GM18502 (cell line): ENCODE measurements at regions not wholly inside any gene's neighbourhood (a gene's known extent, or its start where the extent isn't known, plus 50 kb on each side); places are given as distances from the start of the nearest gene placed in this dataset.
A peak's percentile ranks its signal among the peaks of the same experiment; 100 is the strongest.
"Not testable (repeated sequence)": the region's sequence is repeated elsewhere in the genome, so short reads cannot be mapped to it uniquely, and the experiment has no call there.

ENCODE experiments used
- ATAC-seq: cut with Tn5 transposase; IDR thresholded peaks from one replicate; pipeline ENCODE4 v1.9.1; 2021; ENCODE audit warnings: mild to moderate bottlenecking; ENCODE audit not compliant: unreplicated experiment, poor library complexity

DNA sequence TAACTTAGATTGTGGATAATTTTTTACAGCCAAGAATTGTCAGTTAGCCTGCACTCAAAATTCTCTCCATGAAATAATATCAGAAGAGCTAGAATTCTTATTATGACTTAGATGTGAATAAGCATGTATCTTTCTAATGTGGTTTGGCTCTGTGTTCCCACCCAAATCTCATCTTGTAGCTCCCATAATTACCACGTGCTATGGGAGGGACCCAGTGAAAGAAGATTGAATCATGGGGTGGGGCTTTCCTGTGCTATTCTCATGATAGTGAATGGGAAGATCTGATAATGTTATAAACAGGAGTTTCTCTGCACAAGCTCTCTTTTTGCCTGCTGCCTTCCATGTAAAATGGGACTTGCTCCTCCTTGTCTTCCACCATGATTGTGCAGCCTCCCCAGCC is 176.8 kb downstream of the MAT2B start:
- ATAC-seq, result no peak

DNA sequence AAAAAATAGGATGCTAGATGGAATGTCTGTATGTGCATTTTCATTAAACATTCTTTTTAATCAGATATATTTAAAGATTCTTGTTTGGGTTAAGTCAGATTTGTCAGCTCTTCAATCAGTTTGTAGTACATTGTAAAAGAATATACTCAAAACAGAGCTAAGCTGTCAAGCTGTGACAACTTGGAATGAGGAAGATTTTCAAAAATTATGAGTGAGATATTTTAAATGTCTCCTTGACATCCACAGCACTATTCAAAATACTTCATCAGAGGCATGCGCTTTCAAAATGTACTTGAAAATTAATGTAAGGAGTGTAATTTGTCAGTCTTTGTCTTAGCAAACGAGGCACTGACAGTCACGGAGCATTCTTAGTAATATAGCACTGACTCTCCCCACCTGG is 182.0 kb downstream of the MAT2B start:
- no peak for ATAC-seq

DNA sequence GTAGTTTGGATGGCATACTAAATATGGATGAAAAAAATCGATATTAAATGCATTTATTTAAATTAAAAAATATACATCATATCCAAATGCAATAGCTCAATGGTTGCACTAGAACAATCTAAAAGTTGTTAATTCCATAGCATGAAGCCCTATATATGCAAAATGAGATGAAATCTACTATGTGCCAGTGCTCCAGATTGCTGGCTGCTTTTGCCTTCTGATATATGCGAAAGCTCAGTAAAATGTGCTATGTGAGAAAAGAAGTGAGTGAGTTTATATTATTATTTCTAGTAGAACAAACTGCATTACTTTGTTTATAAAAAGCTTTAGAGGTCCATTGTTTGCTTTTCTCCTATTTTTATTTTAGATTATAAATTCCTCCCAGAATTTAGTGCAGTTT is 186.7 kb downstream of the MAT2B start:
- no peak for ATAC-seq

DNA sequence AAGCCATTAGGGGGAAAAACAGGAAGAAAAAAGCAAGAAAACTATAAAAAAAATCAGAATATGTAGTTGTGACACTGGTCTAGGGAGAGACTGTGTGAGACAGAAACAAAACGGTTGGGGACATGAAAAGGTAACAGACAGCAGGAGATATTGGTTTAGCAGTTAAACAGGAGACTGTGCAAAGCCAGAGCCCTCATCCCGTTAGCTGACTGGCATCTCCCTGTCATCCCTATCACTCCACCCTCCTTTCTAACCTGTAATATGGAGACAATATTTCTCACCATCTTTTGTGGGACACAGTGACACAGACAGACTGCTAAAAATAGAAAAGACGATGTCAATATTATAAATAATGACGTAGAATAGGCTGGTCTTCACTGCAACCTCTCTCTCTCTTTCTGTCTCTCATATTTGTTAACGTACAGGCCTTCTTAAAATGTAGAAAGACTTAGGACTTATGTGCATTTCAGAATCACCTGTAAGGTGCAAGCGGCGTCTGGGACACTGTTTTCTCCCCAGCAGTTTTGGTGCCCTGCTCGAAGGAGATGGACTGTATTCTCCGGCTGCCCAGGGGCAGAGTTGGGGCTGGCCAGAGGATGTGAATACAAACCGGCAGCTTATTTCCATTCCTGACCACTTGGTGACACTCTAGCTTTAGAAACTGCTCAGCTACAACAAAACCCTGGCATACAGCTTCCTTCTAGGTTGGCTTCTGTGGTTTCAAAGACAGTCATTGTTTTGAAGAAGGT is 190.6 kb downstream of the MAT2B start:
- peak; percentile 96 for ATAC-seq

DNA sequence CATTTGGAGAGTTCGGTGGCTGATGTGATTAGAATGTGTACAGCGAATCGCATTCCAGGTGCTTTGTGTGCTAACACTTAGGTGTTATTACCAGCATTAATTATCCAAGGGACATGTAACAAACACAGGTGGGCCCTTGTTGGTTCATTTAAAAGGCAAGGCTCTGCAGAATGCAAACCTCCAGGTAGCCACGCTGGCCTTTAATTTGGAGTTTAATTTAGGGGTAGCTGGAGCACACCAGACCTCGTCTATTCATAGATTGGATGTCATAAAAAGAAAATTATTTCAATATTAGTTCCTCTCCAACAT is 191.1 kb downstream of the MAT2B start:
- ATAC-seq, result no peak

DNA sequence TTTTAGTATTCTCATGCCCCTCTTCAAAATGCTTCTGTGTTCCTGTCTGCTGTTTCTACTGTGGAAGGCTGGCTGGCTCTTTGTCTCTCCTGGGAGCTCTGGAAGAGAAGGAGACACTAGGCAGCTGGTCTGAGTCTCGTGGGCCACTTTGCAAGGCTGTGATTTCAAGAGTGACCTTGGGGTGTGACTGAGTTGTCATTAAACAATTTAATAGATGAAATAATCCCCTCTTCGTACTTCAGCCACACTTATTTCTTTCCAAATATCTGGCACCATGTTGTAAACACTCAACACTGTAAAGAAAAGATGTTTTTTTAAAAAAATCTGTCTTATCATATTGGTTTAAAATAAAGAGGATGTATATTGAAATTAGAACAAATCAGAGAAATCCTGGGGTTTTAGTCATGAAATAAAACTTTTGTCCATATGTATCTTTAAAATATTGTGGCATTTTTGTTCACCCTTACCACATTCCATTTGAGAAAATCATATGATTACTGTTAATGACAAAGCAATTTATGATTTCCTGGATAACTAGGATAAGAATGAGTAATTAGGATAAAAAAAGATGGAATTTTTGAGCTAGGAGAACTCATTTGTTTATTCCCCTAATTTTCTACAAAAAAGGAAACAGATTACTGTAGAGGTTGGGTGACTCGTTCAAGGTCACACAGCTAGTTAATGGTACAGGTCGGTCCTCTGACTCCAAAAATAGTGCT is 200.8 kb downstream of the MAT2B start:
- no peak for ATAC-seq

DNA sequence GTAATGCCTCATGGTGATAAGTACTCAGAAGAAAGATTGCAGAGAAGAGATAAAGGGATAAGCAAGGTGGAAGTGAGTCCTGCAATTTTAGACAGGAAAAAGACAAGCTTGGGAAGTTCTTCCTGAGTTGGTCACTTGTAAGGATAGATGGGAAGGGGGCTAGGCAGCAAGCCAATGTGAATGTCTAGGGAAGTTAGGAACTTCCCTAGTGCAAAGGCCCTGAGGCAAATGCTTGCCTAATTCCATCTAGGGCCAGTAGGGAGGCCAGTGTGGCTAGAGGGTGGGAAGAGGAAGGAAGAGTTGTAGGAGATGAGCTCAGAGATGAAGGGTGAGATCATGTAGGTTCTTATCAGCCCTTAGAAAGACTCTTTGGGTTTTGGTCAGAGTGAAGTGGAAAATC is 206.6 kb downstream of the MAT2B start:
- no peak for ATAC-seq

DNA sequence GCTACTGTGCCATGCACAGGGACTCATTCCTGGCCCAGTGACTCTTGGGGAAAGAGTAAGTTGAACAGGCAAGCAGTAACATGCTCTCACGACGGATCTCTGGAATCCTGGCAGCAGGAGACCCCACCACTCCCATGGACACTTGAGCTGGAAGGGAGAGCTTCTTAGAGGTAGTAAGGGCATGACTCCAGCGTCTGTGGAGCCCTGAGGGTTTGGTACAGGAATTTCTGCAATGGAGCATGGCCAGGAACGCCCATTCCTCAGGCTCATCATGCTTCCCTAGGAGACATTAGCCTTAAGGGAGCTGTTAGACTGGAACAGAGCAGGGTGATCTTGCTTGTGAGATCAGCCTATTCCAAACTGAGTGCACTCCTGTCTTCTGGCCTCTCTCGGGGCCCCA is 212.9 kb downstream of the MAT2B start:
- no peak for ATAC-seq

DNA sequence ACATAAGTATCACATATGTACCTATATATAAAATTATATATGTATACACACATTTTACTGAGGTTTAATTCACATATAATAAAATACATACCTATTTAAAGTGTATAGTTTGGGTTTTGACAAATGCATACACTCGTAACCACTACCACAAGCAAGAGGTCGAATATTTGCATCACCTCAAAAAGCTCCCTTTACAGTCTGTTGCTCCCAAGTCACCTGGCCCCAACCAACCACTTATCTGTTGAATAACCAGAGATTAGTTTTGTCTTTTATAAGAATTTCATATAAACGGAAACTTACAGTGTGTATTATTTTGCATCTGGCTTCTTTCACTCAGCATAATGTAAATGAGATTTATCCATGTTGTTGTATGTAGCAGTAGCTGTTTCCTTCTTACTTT is 218.9 kb downstream of the MAT2B start:
- no peak for ATAC-seq

DNA sequence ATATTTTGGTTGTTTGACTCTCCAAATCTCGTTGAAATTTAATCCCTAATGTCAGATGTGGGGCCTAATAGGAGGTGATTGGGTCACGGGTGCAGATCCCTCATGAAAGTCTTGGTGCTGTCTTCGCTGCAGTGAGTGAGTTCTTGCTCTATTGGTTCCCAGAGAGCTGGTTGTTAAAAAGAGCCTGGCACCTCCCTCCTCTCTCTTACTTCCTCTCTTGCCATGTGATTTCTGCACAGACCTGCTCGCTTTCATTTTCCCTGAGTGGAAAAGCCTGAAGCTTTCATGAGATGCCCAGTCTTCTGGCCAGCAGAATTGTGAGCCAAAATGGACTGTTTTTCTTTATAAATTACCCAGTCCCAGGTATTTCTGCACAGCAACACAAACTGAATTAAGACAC is 221.6 kb downstream of the MAT2B start:
- peak; percentile 77 for ATAC-seq

DNA sequence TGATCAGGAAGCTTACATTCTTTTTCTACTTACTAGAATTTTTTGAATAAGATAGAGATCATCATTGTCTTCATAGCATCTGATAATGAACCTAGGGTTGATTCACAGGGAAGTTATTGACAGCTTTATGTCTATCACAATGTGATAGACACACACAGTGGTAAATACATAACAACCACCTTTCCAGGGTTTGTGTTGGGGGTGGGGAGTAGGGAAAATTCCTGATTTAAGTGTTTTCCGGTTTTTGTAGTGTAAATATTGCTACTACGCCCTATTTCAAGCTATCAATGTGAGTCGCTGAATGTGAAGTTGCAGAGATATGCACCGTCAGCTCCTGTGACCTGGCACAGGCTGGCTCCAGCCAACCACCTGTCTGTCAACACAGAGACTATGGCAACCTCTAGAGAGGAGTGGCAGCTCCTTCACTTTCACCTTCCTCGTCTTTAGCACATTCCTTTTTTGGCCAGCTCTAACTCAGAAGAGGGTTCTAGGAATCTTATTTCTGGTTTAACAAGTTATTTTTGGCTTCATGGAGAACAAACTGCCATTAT is 224.9 kb downstream of the MAT2B start:
- no peak for ATAC-seq

DNA sequence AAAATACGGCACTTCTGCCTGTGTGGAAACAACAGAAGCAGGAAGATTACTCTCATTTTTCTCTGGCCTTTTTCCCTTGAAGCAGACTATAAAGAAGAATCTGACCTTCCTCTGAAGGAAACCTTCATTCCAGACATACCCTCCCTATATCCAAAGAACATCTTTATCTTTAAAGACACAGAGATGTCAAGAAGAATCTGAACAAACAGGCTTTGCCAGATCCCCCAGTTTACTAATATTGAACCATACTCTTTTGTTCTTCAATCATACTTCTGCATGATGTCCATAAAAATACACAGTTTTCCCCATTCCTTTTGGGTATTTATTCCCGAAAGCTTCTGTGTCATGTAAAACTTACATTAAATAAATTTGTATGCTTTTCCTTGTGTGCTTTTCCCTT is 225.8 kb downstream of the MAT2B start:
- no peak for ATAC-seq

DNA sequence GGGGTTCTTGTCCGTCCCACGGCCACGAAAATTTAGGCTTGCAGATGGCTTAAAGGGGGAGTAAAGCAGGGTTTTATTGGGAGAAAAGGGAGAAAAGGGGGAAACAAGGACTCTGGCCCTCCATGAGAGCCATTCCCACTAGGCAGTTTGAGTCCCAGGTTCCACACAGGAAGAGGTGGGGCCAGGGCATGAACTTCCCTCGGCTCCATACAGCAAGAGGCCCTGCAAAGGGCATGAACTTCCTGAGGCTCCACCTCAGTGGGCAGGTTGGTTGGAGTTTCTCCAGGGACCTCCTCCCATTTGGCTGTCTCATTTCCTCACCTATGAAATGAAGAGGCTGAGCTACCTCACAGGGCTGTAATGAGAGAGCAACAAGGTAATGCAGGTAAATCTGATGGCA is 229.7 kb downstream of the MAT2B start:
- no peak for ATAC-seq

DNA sequence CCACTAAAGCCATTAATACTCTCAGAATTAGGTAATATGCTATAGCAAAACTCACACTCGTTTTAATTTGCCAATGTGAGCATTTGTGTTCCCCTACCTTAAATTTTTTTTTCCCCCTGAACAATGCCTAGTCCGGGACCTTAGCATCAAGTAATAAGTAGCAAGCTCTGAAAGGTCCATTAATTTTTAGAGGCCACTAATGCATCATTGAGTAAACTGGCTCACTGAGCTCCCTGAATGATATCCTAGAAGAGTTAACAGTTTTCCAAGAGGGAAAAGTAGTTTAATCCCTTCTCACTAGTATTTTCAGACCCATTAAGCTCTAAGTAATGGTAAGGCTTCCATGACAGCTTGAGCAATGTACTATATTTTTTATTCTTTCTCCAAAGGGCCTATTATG is 242.2 kb downstream of the MAT2B start:
- no peak for ATAC-seq

DNA sequence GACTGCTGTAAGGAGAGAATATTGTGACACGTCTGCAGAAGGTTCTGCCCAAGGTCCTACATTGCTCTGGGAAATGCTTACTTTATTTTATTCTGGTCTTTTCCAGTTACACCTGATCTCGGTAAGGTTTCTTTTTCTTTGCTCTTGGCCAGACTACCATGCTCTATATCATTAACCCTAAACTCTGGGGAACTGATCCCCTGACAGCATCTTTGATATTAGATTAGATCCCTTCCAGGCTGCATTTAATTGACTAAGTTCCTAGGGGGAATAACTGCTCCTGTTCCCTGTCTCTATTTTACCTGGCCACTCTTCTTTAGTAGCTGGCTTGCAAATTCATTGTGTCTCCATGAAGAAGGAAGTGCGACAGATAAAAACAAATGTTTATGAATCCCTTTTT is 243.5 kb downstream of the MAT2B start:
- ATAC-seq, result no peak

DNA sequence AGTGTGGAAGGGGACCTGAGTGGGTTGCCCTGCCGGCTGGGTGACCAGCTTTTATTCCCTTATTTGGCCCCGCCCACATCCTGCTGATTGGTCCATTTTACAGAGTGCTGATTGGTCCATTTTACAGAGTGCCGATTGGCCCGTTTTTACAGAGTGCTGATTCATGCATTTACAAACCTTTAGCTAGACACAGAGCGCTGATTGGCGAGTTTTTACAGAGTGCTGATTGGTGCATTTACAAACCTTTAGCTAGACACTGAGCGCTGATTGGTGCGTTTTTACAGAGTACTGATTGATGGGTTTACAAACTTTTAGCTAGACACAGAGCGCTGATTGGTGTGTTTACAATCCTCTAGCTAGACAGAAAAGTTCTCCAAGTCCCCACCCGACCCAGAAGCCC is 245.0 kb downstream of the MAT2B start:
- not testable (repeated sequence) for ATAC-seq

DNA sequence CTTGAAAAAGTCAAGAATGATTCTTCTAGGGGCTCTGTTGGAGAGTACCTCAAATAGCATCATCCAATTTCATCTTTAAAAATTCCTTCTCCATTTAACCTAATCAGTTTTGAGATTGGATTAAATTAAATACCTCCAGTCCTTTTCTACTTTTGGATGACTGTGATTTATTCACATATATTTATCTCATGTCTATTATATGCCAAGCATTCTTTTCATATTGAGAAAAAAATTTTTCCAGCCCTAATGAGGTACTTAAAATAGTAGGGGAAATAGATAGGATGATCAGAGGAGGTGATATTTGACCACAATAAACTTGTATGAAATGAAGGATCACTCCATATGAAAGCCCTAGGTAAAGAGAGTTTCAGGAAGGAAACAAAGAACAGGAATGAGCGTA is 250.1 kb downstream of the MAT2B start:
- ATAC-seq, result no peak

DNA sequence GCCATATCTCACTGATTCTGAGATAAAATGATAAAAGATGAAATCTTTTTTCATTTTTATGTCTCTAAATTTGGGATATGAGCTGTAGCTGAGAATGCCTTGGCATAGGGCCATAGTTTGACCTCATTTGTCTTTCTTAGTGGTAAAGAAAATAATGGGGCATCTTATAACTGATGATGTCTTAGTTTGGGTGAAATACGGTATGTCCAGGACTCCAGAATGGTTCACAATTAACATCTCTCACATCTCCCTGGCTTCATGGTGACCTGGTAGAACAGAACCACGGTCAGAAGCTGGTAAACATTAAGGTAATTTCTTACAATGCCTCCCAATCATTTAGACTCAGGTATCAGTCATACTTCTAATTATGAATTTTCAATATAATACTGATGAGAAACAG is 250.8 kb downstream of the MAT2B start:
- no peak for ATAC-seq

DNA sequence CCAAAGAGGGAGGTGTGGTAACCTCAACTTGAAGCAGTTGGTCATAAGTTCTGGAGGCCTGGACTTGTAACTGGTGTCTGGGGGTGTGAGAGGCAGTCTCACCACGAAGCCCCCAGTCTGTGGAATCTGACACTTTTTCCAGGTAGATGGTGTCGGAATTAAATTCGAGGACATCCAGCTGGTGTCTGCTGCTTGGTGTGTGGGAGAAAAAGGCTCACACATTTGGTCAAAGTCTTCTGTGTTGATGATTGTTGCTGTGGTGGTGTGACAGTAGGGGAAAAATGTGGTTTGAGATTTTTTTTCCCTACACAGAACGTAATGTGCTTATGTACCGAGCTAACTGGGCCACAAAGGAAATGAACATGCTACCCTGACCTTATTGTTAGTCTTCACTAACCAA is 251.9 kb downstream of the MAT2B start:
- ATAC-seq, result no peak

DNA sequence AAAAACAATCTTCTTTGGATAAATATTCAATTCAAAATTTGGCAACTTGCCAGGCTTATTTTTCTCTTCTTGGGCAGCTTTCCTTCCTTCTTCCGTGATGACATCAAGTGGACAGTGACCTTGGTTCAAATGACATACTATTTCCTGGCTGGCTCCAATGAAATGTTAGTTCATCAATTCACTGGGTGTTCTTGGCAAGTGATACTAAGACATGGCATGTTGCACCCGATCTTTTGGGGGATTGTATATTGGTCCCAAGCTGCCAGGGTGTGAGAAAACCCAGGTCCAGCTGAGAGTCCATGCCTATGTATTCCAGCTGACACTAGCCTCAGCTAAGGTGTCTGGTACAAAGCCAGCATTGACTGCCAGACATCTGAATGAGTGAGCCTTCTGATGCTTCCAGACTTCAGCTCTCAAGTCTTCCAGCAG is 252.9 kb downstream of the MAT2B start:
- ATAC-seq, result no peak

DNA sequence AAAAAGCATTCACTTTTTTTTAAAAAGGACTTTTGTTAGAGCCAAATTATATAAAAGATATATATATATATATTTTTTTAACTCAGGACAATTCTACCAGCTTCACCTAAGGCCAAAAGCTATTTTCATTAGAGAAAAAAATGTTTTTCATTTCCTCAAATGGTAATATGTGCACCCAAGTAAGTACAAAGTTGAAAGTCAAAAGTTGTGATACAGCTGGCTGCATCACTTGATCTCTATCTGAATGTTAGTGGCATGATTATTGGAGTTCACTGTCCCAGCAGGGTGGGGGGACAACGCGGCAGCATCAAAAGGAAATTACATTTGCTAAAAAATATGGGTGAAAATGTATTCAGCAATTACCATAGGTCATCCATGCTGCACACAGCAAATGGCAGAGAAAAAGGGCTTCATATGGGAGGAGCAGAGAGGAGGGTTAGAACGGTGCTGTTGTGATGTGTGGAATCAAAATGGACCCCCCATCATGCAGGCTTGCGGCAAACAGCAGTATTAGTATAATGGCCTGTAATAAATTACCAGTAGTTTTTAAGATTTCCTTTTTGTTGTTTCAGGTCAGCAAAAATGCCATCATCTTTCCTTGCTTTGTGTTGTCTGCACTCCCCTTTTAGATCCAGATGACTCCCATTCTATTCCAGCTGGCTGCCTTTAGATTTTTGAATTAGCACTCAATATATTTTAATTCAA is 253.7 kb downstream of the MAT2B start:
- no peak for ATAC-seq
